HEK293T (cell line): ENCODE measurements at regions not wholly inside any gene's neighbourhood (a gene's known extent, or its start where the extent isn't known, plus 50 kb on each side); places are given as distances from the start of the nearest gene placed in this dataset.

ENCODE experiments used
- BHLHE40 ChIP-seq: fragments of 450-650 bp; IDR thresholded peaks from 2 replicates; pipeline ENCODE4 v1.6.1; 2016; ENCODE audit warnings: mild to moderate bottlenecking, moderate library complexity, borderline replicate concordance
- ELF4 ChIP-seq: fragments of 450-650 bp; IDR thresholded peaks from 2 replicates; pipeline ENCODE4 v1.6.1; 2017; ENCODE audit warnings: antibody characterized with exemption
- FOXA1 ChIP-seq: fragments of 450-650 bp; IDR thresholded peaks from 2 replicates; pipeline ENCODE4 v1.6.1; 2016; ENCODE audit warnings: mild to moderate bottlenecking
- FOXM1 ChIP-seq: fragments of 450-650 bp; IDR thresholded peaks from 2 replicates; pipeline ENCODE4 v1.6.1; 2017; ENCODE audit warnings: mild to moderate bottlenecking, borderline replicate concordance
- L3MBTL2 ChIP-seq: fragments of 450-650 bp; conservative IDR thresholded peaks from 2 replicates; pipeline ENCODE4 v1.6.1; 2016; ENCODE audit warnings: mild to moderate bottlenecking
- LEF1 ChIP-seq: fragments of 450-650 bp; IDR thresholded peaks from 2 replicates; pipeline ENCODE4 v1.6.1; 2017; ENCODE audit warnings: mild to moderate bottlenecking, borderline replicate concordance
- NFRKB ChIP-seq: fragments of 450-650 bp; IDR thresholded peaks from 2 replicates; pipeline ENCODE4 v1.6.1; 2016; ENCODE audit warnings: mild to moderate bottlenecking, moderate library complexity
- PKNOX1 ChIP-seq: fragments of 450-650 bp; IDR thresholded peaks from 2 replicates; pipeline ENCODE4 v1.6.1; 2016
- SP1 ChIP-seq: fragments of 450-650 bp; IDR thresholded peaks from 2 replicates; pipeline ENCODE4 v1.6.1; 2017
- SUZ12 ChIP-seq: fragments of 450-650 bp; IDR thresholded peaks from 2 replicates; pipeline ENCODE4 v1.6.1; 2016; ENCODE audit warnings: mild to moderate bottlenecking
- TARDBP ChIP-seq: fragments of 450-650 bp; IDR thresholded peaks from 2 replicates; pipeline ENCODE4 v1.6.1; 2016
- ZNF384 ChIP-seq: fragments of 450-650 bp; IDR thresholded peaks from 2 replicates; pipeline ENCODE4 v1.6.1; 2016

DNA sequence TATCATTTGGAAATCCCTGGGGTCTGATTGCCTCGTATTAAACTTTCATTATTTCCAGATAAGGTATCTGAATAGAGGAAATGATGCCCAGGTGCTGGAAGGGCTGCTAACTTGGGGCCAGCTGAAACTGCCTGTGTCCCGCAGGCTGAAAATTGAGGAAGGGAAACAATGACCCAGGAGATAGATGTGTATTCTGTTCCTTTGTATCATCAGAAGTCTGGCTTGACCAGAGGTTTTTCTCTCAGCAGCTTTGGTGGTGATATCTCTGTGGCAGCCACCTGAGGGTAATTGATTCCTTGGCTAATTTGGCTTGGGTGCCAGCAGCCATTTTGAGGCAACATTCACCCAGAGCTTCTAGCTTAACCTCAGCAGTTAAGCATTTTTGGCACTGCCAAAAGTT lies 90.0 kb upstream of the STT3B start:
- TF ChIP-seq ELF4 (no peak), L3MBTL2 (no peak), BHLHE40 (no peak), SP1 (no peak), ZNF384 (no peak), TARDBP (no peak), SUZ12 (no peak), FOXA1 (no peak), FOXM1 (no peak), NFRKB (no peak), PKNOX1 (no peak), LEF1 (no peak)
